Stimulated activated CD8-positive, alpha-beta memory T cell treated with anti-CD3 and anti-CD28 coated beads, Interleukin-12 subunit alpha, Interleukin-12 subunit beta, amount 100 ng/mL, for 1 hour (primary cell): ENCODE measurements at regions not wholly inside any gene's neighbourhood (a gene's known extent, or its start where the extent isn't known, plus 50 kb on each side); places are given as distances from the start of the nearest gene placed in this dataset.
"Not testable (repeated sequence)": the region's sequence is repeated elsewhere in the genome, so short reads cannot be mapped to it uniquely, and the experiment has no call there.

Experiments
- DNase-seq: peaks from one replicate; pipeline ENCODE4 v3.0.0-alpha.2; 2020; ENCODE audit warnings: low read depth

GRCh38 chr2:16186661-16187481 is 246.5 kb downstream of the MYCN start:
- no peak for DNase-seq

GRCh38 chr2:16185801-16186272 is 245.5 kb downstream of the MYCN start:
- no peak for DNase-seq

GRCh38 chr2:16184945-16185660 is 244.8 kb downstream of the MYCN start:
- no peak for DNase-seq

- no peak for DNase-seq
Observed at GRCh38 chr2:16184341-16184890, 244.1 kb downstream of the MYCN start.

- DNase-seq = no peak
Observed at GRCh38 chr2:16183345-16183744, 243.0 kb downstream of the MYCN start.

- DNase-seq = no peak
Observed at GRCh38 chr2:16182841-16183240, 242.5 kb downstream of the MYCN start.

- DNase-seq = not testable (repeated sequence)
Observed at GRCh38 chr2:16182311-16182815, 242.0 kb downstream of the MYCN start.

GRCh38 chr2:16181741-16182090 is 241.4 kb downstream of the MYCN start:
- DNase-seq = no peak

- no peak for DNase-seq
Observed at GRCh38 chr2:16181062-16181740, 240.9 kb downstream of the MYCN start.

- DNase-seq = no peak
Observed at GRCh38 chr2:16180631-16181030, 240.3 kb downstream of the MYCN start.

- no peak for DNase-seq
Observed at GRCh38 chr2:16179701-16180416, 239.5 kb downstream of the MYCN start.

GRCh38 chr2:16178551-16179130 is 238.3 kb downstream of the MYCN start:
- DNase-seq = no peak

- DNase-seq = no peak
Observed at GRCh38 chr2:16177671-16178180, 237.4 kb downstream of the MYCN start.

- no peak for DNase-seq
Observed at GRCh38 chr2:16176971-16177480, 236.7 kb downstream of the MYCN start.

- DNase-seq = no peak
Observed at GRCh38 chr2:16175247-16175825, 235.0 kb downstream of the MYCN start.

- DNase-seq = no peak
Observed at GRCh38 chr2:16174693-16175045, 234.3 kb downstream of the MYCN start.

GRCh38 chr2:16173893-16174692 is 233.7 kb downstream of the MYCN start:
- no peak for DNase-seq

GRCh38 chr2:16172324-16173175 is 232.2 kb downstream of the MYCN start:
- no peak for DNase-seq

GRCh38 chr2:16171425-16171920 is 231.1 kb downstream of the MYCN start:
- DNase-seq = no peak
